ENCODE measurements at regions not wholly inside any gene's neighbourhood (a gene's known extent, or its start where the extent isn't known, plus 50 kb on each side); places are given as distances from the start of the nearest gene placed in this dataset.

GRCh38 chr2:16268301-16269000 lies 328.1 kb downstream of the MYCN start:
- TF ChIP-seq POLR2A (IDR thresholded peaks at IDR 0.05; ENCODE audit: low read depth, low read length) (no peak), RAD21 (IDR thresholded peaks at IDR 0.05; ENCODE audit: low read length) (no peak), MAFK (IDR thresholded peaks at IDR 0.05; ENCODE audit: low read depth, low read length) (no peak), CTCF (conservative IDR thresholded peaks at IDR 0.05; ENCODE audit: low read depth, low read length) (no peak), USF2 (IDR thresholded peaks at IDR 0.05; ENCODE audit: low read depth, low read length) (no peak), SMC3 (IDR thresholded peaks at IDR 0.05; ENCODE audit: low read depth, low read length) (no peak)

Measured in IMR-90 (cell line).